HG03135 (cell line): ENCODE measurements at regions not wholly inside any gene's neighbourhood (a gene's known extent, or its start where the extent isn't known, plus 50 kb on each side); places are given as distances from the start of the nearest gene placed in this dataset.

ENCODE experiments used
- ATAC-seq: cut with Tn5 transposase; IDR thresholded peaks from one replicate; pipeline ENCODE4 v1.9.1; 2021; ENCODE audit warnings: mild to moderate bottlenecking, moderate library complexity; ENCODE audit not compliant: unreplicated experiment

DNA sequence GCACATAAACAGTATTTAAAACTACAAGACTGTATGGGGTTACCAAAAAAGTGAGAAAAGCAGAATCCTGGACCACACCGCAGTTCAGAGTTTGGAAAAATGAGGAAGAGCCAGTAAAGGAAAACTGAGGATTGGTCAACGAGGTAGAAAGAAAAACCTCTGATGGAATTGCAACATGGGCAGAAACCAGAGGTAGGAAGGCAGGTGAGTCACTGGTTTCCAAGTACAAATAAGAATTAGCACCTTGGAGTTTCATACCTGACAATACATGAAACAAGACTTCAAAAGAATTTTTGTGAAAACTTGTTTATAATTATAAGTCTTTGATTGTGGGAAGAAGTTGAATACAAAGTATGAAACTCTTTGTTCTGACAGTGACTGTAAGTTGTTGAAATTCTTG is 533.7 kb upstream of the DAB1 start:
- ATAC-seq, result no peak

DNA sequence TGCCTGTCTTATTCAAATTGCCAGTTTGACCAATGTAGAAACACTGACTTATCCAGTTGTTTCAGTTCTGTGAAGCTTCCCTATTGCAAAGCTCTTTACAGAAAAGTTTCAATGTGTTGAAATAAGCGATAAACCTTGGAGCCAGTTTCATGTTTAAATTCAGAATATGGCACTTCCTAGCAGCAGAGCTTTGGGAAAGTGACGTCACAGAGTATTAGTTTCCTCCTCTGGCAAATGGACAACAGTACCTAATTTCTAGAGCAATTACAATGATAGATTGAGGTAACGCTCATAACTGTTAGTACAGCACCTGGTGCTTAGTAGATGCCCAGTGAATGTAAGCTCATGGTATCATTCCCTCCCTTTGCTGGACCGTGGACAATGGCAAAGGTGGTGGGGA is 527.5 kb upstream of the DAB1 start:
- ATAC-seq, result no peak

DNA sequence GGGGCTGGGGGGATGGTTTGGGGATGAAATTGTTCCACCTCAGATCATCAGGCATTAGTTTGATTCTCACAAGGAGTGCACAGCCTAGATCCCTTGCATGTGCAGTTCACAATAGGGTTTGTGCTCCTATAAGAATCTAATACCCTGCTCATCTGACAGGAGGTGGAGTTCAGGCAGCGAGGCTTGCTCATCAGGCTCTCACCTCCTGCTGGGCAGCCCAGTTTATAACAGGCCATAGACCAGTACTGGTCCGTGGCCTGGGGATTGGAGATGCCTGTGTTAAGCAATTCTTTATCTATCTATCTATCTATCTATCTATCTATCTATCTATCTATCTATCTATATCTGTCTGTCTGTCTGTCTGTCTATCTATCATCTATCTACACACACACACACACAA is 525.3 kb upstream of the DAB1 start:
- ATAC-seq, result no peak

DNA sequence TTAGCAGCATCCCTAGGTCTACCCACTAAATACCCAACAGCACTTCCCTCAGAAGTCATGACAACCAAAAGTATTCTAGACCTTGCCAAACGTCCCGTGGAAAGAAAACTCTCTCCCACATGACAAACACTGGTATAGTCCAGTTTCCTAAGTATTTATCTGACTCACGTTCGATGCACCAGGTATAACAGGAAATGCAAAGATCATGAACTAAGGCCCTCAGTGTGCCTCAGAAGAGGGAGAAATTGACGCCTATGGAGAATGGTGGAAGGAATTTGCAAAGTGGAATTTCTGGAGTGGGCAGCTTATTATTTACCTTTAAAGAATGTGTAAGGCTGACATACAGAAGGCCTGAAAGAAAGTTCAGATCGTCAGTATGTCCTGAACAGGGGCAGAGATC is 523.6 kb upstream of the DAB1 start:
- no peak for ATAC-seq

DNA sequence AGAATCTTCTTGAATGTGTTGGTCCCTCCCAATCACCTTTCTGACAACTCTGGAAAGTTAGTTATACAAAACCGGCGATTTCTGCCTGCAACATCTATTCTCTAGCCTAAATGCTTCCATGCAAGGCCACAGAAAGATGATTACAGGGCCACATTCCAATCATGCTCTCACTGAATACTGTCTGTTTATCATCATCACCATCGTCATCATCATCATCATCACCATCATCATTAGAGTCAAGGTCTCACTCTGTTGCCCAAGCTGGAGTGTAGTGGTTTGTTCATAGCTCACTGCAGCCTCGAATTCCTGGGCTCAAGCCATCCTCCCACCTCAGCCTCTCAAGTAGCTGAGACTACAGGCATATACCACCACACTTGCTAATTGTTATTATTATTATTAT is 521.2 kb upstream of the DAB1 start:
- no peak for ATAC-seq

DNA sequence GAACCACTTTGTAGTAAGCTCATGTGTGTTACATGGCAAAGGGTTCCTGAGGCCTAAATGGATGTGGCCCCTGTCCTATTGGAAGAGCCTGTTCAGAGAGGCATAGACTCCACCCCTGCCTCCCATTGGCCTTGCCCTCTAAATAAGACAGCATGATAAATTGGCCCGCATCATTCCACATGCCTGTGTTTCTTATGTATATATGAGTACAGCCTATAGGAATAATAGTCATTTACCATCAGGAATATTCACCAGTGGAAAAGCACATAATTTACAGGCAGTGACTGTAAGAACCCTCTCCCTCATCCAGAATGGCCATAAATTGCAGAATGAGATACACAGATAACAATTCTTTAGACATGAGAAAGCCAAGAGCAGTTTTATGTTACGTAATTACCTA is 519.5 kb upstream of the DAB1 start:
- no peak for ATAC-seq

DNA sequence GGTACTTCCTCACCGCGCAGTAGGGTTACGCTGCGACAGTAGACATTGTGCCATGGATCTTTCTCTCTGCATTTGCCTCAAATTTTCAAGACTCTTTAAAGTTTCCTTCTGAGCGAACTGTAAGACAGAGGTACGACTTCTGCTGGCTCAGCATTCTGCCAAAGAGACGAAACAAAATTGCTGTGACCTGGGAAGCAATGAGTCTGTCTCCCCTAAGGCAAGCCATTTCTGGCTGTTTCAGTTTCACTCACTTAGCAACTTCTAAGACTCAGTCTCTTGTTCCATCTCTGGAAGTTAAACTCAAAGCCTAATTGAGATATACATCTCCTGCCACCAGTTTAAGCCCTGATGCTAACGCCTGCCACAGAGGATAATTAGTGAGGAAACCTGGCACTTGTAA is 510.9 kb upstream of the DAB1 start:
- ATAC-seq, result no peak

DNA sequence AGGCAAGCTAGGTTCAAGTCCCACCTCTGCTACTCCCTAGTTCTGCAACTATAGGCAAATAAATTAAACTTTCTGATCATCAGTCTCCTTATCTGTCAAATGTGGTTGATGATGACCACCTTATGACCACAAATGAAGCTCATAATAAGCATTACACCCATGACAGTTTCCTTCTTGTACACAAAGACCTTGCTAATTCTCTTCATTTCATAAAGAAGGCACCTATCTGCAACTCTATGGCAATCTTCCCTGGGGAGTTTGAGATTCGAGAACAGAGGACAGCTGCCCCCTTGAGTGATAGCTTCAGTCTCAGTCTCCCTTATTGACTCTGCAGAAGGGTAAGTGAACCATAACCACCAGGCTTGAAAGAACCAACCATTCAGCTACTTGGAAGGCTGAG is 503.1 kb upstream of the DAB1 start:
- ATAC-seq, result no peak

DNA sequence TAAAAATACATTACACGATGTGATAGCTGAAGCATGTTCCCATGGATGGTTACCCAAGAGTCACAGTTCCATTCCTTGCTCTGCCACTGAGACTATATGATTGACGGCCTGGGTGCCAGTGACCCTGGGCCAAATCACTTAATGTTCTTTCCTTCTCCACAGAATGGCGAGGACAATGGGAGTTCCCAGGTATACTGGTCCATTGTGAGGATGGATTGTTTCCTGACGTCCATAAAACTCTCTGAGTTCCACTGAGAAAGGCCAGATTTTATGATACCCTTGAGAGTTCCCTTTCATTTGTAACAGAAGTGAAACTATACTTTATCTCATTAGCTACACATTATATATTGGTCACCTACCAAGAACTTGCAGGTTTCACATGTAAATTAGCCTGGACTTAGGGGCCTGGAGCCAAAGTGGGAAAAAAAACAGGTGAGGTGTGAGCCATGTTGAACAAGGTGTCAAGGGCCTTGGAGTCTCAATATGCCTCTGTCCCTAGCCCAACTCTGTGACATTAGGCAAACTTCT is 502.2 kb upstream of the DAB1 start:
- ATAC-seq, result no peak

DNA sequence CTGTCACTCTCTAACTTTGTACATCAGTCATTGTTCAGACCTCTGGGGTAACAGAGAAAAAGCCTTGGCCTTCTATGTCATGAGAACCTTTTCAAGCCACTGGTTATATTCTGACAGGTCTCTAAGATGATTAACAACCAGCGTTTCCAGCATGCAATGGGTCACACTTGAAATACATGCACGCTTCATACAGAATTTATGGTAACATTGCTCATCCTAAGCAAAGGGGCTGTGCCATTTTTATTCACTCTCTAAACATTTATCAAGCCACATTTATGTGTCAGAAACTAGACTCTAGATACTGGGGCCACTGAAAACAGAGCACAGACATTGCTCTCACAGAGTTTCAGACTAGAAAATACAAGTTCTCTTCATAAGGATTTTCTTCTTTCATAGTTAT is 501.4 kb upstream of the DAB1 start:
- ATAC-seq, result no peak

DNA sequence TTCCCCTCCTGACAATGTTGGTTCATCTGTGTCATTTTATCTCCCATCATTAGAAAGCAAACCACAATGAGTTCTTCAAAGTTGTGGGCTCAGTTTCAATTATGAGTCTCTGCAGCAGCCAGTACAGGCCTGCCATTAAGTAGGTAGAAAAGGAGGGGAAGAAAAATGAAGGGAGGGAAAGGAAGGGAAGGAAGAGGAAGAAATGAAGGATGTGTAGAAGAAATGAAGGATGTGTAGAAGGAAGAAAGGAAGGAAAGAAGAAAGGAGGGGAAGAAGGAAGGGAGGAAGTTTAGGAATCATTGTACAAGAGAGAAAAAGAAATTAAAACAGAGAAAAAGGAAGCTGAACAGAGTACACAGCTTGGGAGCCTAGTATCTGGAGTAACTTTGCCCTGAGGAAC is 498.3 kb upstream of the DAB1 start:
- ATAC-seq, result no peak

DNA sequence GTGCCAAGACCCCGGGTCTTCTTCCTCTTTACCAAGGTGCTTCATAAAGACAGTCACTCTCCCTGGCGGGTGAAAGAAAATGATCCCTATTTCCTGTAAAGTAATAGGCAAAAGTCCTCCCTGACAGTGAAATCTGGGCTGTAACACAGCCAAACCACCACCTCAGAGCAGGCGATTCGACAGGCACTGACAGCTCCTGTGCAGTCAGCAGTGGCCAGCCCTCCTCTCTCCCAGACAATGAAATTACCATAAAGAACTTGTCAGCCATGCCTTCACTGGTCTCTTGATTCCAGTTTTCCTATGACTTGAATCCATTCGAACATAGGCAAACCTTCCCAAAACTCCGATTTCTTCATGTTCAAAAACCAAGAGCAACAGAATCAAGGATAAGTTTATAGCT is 492.2 kb upstream of the DAB1 start:
- ATAC-seq, result no peak

DNA sequence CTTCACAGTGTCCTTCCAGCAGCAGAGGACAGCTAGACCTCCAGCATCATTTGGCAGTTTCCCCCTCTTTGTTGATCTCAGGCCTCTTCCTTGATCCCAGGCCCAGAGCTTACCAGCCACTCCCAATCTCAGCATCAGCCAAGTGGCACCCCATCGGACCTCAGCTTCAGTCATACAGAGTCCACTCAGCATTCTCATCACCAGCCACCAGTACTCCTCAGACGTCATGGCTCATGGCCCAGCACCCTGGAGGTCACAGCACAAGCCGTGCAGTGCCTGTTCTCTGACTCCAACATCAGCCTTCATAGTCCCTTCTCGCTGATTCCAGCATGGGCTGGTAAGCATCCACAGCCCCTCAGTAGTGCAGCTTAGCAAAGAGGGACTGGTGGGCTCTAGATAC is 487.6 kb upstream of the DAB1 start:
- ATAC-seq, result no peak

DNA sequence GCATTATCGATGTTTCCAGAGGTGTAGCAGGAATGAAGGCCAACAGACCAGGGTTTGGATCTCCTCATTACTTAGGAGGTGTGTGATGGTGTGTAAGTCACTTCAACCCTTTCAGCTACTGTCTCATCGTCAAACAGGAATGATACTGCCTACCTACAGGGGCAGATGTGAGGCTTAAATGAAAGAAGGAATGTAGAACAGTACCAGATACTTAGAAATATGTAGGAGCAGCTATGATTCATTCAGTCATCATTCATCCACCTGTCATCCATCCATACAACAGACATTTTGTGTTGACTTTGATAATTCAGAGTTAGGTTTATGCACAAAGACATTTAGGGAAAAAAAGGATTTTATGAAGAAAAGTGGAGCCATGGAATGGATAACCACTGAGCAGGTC is 486.9 kb upstream of the DAB1 start:
- no peak for ATAC-seq

DNA sequence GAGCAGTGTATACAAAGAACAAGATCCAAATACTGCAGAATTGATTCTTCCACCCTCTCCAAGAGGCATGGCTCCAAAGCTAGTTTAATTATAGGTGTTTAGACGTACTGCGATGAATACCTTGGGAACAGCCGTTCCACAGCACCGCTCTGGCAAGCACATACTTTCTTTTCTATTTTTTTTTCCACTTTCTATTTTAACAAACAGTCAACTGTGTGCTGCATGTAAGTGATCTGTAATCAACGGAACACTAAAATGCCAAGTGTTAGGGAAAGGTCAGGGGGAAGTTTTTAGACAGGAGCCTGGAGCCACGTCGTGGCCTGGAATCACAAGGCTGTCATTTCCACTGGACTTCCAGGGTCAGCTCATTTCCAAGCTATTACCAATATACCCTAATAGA is 486.4 kb upstream of the DAB1 start:
- ATAC-seq, result no peak

DNA sequence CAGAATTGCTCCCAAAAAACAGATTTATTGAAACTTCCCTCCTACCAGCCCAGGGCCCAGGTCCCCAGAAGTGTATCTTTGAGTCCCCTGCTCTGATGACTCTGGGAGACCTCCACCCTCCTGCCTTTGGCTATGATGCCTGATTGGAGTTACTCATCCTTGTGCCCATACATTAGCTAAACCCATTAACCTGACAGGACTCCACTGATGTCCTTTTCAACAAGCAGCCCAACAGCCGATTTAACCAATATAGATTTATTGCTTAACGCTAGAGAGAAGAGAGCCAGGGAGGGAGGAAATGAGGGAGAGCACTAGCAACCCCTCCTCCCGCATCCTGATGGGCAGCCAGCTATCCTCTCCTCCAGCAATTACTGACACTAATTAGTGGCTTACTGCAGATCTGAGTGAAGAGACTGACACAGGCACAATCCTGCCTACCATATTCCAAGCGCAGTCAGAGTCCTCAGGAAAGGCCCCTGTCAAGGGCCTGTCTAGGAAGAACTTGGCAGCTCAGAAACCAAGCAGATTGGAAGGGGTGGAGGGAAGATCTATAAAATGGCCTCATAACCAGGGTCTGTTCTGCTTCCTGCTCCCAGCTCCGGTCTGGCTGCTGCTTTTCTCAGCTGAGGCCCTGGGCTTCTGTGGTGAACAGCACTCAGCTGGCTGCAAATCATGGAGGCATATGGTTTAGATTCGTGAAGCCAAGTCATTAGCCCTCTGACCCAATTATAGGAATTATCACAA is 484.5 kb upstream of the DAB1 start:
- no peak for ATAC-seq

DNA sequence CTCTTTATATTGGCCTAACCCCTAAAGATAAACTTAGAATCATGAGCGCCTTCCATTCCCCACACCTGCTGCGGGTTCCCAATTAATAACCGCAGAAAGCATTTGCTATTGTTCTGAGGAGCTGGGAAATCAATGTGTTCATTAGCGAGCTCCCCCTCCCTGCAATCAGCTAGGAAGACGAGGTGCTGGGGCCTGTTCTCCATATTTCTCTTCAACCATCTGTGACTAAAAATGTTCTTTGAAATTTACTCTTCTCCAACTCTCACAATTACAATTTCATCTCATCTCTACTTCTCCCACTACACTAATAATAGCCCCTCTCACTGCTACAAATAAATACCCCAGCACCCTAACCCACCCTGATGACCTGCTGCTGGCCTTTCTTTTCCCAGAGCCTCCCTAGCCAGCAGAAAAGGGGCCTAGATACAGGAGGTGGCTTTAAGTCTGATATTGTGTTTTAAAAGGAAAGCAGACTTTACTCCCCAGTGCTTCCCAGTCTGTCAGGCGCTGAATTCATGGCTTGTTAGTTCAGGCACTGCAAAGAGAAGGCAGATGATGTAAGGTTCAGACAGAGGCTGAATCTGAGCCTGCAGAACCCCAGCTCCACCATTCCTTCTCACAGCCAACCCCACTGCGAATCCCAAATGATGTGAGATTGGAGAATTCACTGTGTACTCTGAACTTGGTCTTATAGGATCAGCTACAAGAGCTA is 477.5 kb upstream of the DAB1 start:
- no peak for ATAC-seq

DNA sequence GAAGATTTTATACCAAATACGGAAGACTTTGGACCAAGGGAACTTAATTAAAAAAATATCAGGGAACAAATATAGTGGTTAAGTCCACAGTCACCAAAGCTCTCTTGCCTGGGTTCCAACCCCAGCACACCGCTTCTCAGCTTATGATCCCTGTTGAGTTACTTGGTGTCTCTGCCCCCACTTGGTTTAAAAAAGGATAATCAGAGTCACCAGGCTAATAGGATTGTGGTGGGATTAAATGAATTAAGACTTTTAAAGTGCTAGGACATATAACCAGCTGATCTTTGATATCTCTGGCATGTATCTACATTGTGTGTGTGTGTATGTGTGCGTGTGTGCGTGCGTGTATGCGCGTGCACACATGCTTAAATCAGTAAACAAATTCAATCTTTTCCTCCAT is 474.7 kb upstream of the DAB1 start:
- ATAC-seq, result no peak

DNA sequence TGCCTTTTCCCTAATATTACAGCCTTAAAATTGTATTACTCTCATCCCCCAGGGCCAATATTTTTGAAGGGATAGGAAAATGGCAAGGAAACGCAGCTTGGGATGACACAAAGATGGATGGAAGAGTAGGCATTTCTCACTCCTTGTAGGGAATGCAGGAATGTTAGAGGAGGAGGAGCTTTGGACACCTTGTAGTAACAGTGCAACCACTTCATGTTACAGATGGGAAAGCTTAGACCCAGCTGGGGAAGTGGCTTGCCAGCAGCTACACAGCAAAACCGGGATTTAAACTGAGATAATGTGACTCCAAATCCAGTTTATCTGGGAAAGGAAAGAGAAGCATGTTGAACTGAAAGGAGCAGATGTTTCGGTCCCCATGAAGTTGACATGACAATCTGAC is 473.7 kb upstream of the DAB1 start:
- ATAC-seq, result no peak

DNA sequence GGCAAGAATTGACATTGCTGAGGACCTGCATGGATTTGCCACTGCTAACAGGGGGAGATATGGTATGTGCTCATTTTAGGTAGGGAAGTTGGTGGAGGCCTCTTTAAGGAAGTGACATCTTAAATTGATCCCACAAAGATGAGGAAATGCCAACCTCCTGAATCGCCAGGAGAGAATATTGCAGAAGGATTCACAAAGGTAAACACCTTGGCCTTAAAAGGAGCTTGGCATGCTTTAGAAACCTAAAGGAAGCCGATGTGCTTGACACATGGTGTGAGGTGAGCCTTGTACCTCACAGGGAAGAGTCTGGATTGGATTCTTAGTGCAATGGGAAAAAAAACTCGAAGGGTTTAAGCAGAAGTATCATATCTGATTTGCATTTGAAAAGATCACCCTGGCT is 470.5 kb upstream of the DAB1 start:
- no peak for ATAC-seq

DNA sequence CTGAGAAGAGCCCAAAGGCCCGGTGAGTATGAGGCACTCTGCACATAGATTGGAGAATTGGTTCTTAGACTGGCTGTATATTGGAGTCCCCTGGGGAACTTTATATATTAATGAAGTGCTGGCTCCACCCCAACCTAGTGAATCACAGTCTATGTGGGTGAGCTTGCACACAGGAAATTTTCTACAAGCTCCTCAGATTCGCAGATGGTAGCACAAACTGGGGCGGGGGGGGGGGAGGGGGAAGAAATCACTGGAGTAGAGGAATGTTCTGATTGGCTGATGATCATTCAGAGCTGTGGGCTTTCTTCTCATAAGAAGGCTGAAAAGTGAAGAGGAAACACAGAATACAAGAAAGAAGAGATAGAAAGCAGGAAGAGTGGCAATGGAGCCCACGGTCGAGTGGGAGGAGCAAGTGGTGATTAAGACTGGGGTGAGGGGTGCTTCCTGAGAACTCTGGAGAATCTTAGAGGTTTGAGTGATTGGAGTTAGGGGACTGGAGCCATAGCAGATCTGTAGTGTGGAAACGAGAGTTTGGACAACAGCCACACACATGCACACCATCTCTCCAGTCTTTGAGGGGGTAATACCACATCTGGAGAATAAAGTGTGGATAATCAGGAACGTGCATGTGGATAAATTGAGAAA is 465.9 kb upstream of the DAB1 start:
- ATAC-seq, result no peak

DNA sequence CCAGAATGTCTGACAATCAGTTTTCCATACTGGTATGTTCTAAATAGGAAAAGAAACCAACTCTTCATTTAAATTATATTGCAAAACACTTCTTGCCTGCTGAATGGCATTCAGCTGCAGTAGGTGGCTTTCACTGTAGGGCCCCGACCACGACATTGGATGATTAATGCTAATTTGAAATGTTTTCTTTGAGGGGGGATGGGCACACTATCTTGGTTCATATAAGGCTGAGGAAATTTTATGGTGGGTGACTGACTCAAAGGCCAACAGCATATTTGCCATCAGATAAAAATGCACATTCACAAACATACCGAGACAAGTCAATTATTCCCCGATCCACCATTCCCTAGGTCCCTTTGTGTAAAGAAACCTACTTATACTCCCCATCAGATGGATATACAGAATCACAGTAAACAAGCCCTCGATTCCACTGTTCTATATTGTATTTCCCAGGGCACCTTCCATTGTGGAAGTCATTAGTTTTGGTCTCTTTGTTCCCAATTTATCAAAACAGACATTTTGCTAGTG is 464.2 kb upstream of the DAB1 start:
- ATAC-seq, result no peak
